ENCODE measurements at regions not wholly inside any gene's neighbourhood (a gene's known extent, or its start where the extent isn't known, plus 50 kb on each side); places are given as distances from the start of the nearest gene placed in this dataset.

- Histone ChIP-seq H3K4me1 (ENCODE audit: control insufficient read depth, low read depth, low read length) (peaks cover 10% of the 10 kb centered on the region), H3K27ac (ENCODE audit: low read length) (no peak overlapping the region), H3K36me3 (ENCODE audit: control insufficient read depth, low read depth, low read length) (no peaks in the 10 kb centered on the region), H3K9me3 (ENCODE audit: control insufficient read depth, low read depth, low read length) (peaks cover 5% of the 10 kb centered on the region), H3K27me3 (ENCODE audit: control insufficient read depth, insufficient read depth, low read length) (no peaks in the 10 kb centered on the region), H3K9ac (ENCODE audit: low read length) (no peak overlapping the region), H3K4me3 (ENCODE audit: low read length) (no peak overlapping the region)
Measured at GRCh38 chr9:113708821-113709713, 167.0 kb upstream of the ZNF618 start.

- Histone ChIP-seq H3K4me3 (ENCODE audit: low read length) (no peak overlapping the region), H3K27me3 (ENCODE audit: control insufficient read depth, insufficient read depth, low read length) (no peaks in the 10 kb centered on the region), H3K9ac (ENCODE audit: low read length) (no peak overlapping the region), H3K4me1 (ENCODE audit: control insufficient read depth, low read depth, low read length) (peaks cover 10% of the 10 kb centered on the region), H3K9me3 (ENCODE audit: control insufficient read depth, low read depth, low read length) (peaks cover 5% of the 10 kb centered on the region), H3K36me3 (ENCODE audit: control insufficient read depth, low read depth, low read length) (no peaks in the 10 kb centered on the region), H3K27ac (ENCODE audit: low read length) (no peak overlapping the region)
Measured at GRCh38 chr9:113709721-113710120, 166.4 kb upstream of the ZNF618 start.

GRCh38 chr9:113711251-113711650 lies 164.9 kb upstream of the ZNF618 start:
- Histone ChIP-seq H3K9ac (ENCODE audit: low read length) (no peak overlapping the region), H3K4me3 (ENCODE audit: low read length) (no peak overlapping the region), H3K27ac (ENCODE audit: low read length) (no peak overlapping the region), H3K9me3 (ENCODE audit: control insufficient read depth, low read depth, low read length) (peaks cover 5% of the 10 kb centered on the region), H3K4me1 (ENCODE audit: control insufficient read depth, low read depth, low read length) (peaks cover 2% of the 10 kb centered on the region), H3K27me3 (ENCODE audit: control insufficient read depth, insufficient read depth, low read length) (no peaks in the 10 kb centered on the region), H3K36me3 (ENCODE audit: control insufficient read depth, low read depth, low read length) (no peaks in the 10 kb centered on the region)

- H3K9ac ChIP-seq (ENCODE audit: low read length): no peak overlapping the region
- H3K36me3 ChIP-seq (ENCODE audit: control insufficient read depth, low read depth, low read length): no peaks in the 10 kb centered on the region
- no peak overlapping the region for H3K4me3 ChIP-seq (ENCODE audit: low read length)
- H3K4me1 ChIP-seq (ENCODE audit: control insufficient read depth, low read depth, low read length): no peaks in the 10 kb centered on the region
- H3K27me3 ChIP-seq (ENCODE audit: control insufficient read depth, insufficient read depth, low read length): no peaks in the 10 kb centered on the region
- no peak overlapping the region for H3K27ac ChIP-seq (ENCODE audit: low read length)
- H3K9me3 ChIP-seq (ENCODE audit: control insufficient read depth, low read depth, low read length): peaks cover 5% of the 10 kb centered on the region
Measured at GRCh38 chr9:113712053-113712452, 164.1 kb upstream of the ZNF618 start.

- H3K27me3 ChIP-seq (ENCODE audit: control insufficient read depth, insufficient read depth, low read length): peaks cover 3% of the 10 kb centered on the region
- no peaks in the 10 kb centered on the region for H3K9me3 ChIP-seq (ENCODE audit: control insufficient read depth, low read depth, low read length)
Measured at GRCh38 chr9:113715086-113715485, 161.0 kb upstream of the ZNF618 start.

GRCh38 chr9:113719919-113720318 lies 156.2 kb upstream of the ZNF618 start:
- H3K9ac ChIP-seq (ENCODE audit: low read length): no peak overlapping the region
- H3K4me3 ChIP-seq (ENCODE audit: low read length): no peak overlapping the region
- H3K36me3 ChIP-seq (ENCODE audit: control insufficient read depth, low read depth, low read length): no peaks in the 10 kb centered on the region
- H3K9me3 ChIP-seq (ENCODE audit: control insufficient read depth, low read depth, low read length): no peaks in the 10 kb centered on the region
- H3K27ac ChIP-seq (ENCODE audit: low read length): no peak overlapping the region
- H3K27me3 ChIP-seq (ENCODE audit: control insufficient read depth, insufficient read depth, low read length): peaks cover 3% of the 10 kb centered on the region
- H3K4me1 ChIP-seq (ENCODE audit: control insufficient read depth, low read depth, low read length): peaks cover 12% of the 10 kb centered on the region

More at GRCh38 chr9:113715086-113715485, 161.0 kb upstream of the ZNF618 start:
- Histone ChIP-seq H3K4me3 (ENCODE audit: low read length) (no peak overlapping the region), H3K4me1 (ENCODE audit: control insufficient read depth, low read depth, low read length) (peaks cover 2% of the 10 kb centered on the region), H3K36me3 (ENCODE audit: control insufficient read depth, low read depth, low read length) (no peaks in the 10 kb centered on the region), H3K9ac (ENCODE audit: low read length) (no peak overlapping the region), H3K27ac (ENCODE audit: low read length) (no peak overlapping the region)

GRCh38 chr9:113720495-113720894 lies 155.6 kb upstream of the ZNF618 start:
- Histone ChIP-seq H3K9ac (ENCODE audit: low read length) (no peak overlapping the region), H3K9me3 (ENCODE audit: control insufficient read depth, low read depth, low read length) (no peaks in the 10 kb centered on the region), H3K27me3 (ENCODE audit: control insufficient read depth, insufficient read depth, low read length) (peaks cover 3% of the 10 kb centered on the region), H3K4me3 (ENCODE audit: low read length) (no peak overlapping the region), H3K4me1 (ENCODE audit: control insufficient read depth, low read depth, low read length) (peaks cover 12% of the 10 kb centered on the region), H3K27ac (ENCODE audit: low read length) (no peak overlapping the region), H3K36me3 (ENCODE audit: control insufficient read depth, low read depth, low read length) (no peaks in the 10 kb centered on the region)

GRCh38 chr9:113721856-113722255 lies 154.3 kb upstream of the ZNF618 start:
- Histone ChIP-seq H3K9ac (ENCODE audit: low read length) (no peak overlapping the region), H3K9me3 (ENCODE audit: control insufficient read depth, low read depth, low read length) (no peaks in the 10 kb centered on the region), H3K27ac (ENCODE audit: low read length) (no peak overlapping the region), H3K36me3 (ENCODE audit: control insufficient read depth, low read depth, low read length) (no peaks in the 10 kb centered on the region), H3K4me1 (ENCODE audit: control insufficient read depth, low read depth, low read length) (peaks cover 12% of the 10 kb centered on the region), H3K27me3 (ENCODE audit: control insufficient read depth, insufficient read depth, low read length) (peaks cover 3% of the 10 kb centered on the region), H3K4me3 (ENCODE audit: low read length) (no peak overlapping the region)

GRCh38 chr9:113724202-113724601 lies 151.9 kb upstream of the ZNF618 start:
- Histone ChIP-seq H3K36me3 (ENCODE audit: control insufficient read depth, low read depth, low read length) (no peaks in the 10 kb centered on the region), H3K9ac (ENCODE audit: low read length) (no peak overlapping the region), H3K4me1 (ENCODE audit: control insufficient read depth, low read depth, low read length) (peaks cover 12% of the 10 kb centered on the region), H3K4me3 (ENCODE audit: low read length) (no peak overlapping the region), H3K9me3 (ENCODE audit: control insufficient read depth, low read depth, low read length) (no peaks in the 10 kb centered on the region), H3K27me3 (ENCODE audit: control insufficient read depth, insufficient read depth, low read length) (no peaks in the 10 kb centered on the region), H3K27ac (ENCODE audit: low read length) (no peak overlapping the region)

GRCh38 chr9:113728989-113729388 lies 147.1 kb upstream of the ZNF618 start:
- Histone ChIP-seq H3K36me3 (ENCODE audit: control insufficient read depth, low read depth, low read length) (no peaks in the 10 kb centered on the region), H3K27ac (ENCODE audit: low read length) (no peak overlapping the region), H3K4me3 (ENCODE audit: low read length) (no peak overlapping the region), H3K4me1 (ENCODE audit: control insufficient read depth, low read depth, low read length) (no peaks in the 10 kb centered on the region), H3K27me3 (ENCODE audit: control insufficient read depth, insufficient read depth, low read length) (no peaks in the 10 kb centered on the region), H3K9me3 (ENCODE audit: control insufficient read depth, low read depth, low read length) (no peaks in the 10 kb centered on the region), H3K9ac (ENCODE audit: low read length) (no peak overlapping the region)

GRCh38 chr9:113734826-113735225 lies 141.3 kb upstream of the ZNF618 start:
- H3K27me3 ChIP-seq (ENCODE audit: control insufficient read depth, insufficient read depth, low read length): no peaks in the 10 kb centered on the region
- no peak overlapping the region for H3K9ac ChIP-seq (ENCODE audit: low read length)
- H3K4me3 ChIP-seq (ENCODE audit: low read length): no peak overlapping the region
- no peaks in the 10 kb centered on the region for H3K36me3 ChIP-seq (ENCODE audit: control insufficient read depth, low read depth, low read length)
- no peak overlapping the region for H3K27ac ChIP-seq (ENCODE audit: low read length)
- H3K4me1 ChIP-seq (ENCODE audit: control insufficient read depth, low read depth, low read length): peaks cover 6% of the 10 kb centered on the region
- H3K9me3 ChIP-seq (ENCODE audit: control insufficient read depth, low read depth, low read length): no peaks in the 10 kb centered on the region
